Upper lobe of left lung (tissue), 4 donors: ENCODE measurements at regions not wholly inside any gene's neighbourhood (a gene's known extent, or its start where the extent isn't known, plus 50 kb on each side); places are given as distances from the start of the nearest gene placed in this dataset.

Source experiments
- CTCF ChIP-seq, 6 experiments: fragments of 450-650 bp in 4 of 6; fragments of 200-600 bp in 2 of 6; sonication (generic) in 2 of 6; IDR thresholded peaks; one replicate each; pipeline ENCODE4 v1.5.1; 2016 to 2019; ENCODE audit warnings: antibody characterized with exemption in 6 of 6
- EP300 ChIP-seq, 4 donors: sonication (generic); formaldehyde crosslinking; IDR thresholded peaks; one replicate each; pipeline ENCODE4 v1.5.1; 2017; ENCODE audit warnings: antibody characterized with exemption in 4 of 4, control low read depth in 2 of 4
- POLR2A ChIP-seq, 4 donors: fragments of 450-650 bp; IDR thresholded peaks; one replicate each; pipeline ENCODE4 v1.5.1; 2016 to 2017; ENCODE audit warnings: antibody characterized with exemption in 4 of 4, mild to moderate bottlenecking in 2 of 4
- POLR2AphosphoS5 ChIP-seq, 2 donors: sonication (generic); formaldehyde crosslinking; IDR thresholded peaks; one replicate each; pipeline ENCODE4 v1.5.1; 2017; ENCODE audit warnings: antibody characterized with exemption in 2 of 2

GRCh38 chr16:65319621-65320231 lies 197.9 kb upstream of the CDH11 start:
- TF ChIP-seq CTCF (IDR thresholded peaks at IDR 0.05): no peak
- TF ChIP-seq POLR2A (IDR thresholded peaks at IDR 0.05): no peak
- no peak for TF ChIP-seq POLR2AphosphoS5 (IDR thresholded peaks at IDR 0.05)
- TF ChIP-seq EP300 (IDR thresholded peaks at IDR 0.05): no peak
